COR-L47 (cell line): ENCODE measurements at regions not wholly inside any gene's neighbourhood (a gene's known extent, or its start where the extent isn't known, plus 50 kb on each side); places are given as distances from the start of the nearest gene placed in this dataset.
A peak's percentile ranks its signal among the peaks of the same experiment; 100 is the strongest.

Experiments used
- DNase-seq: peaks from one replicate; lab custom pipeline; 2025; lab: John Stamatoyannopoulos, UW

GRCh38 chr2:49487139-49487538 is 332.8 kb upstream of the FSHR start:
- DNase-seq, result no peak

- DNase-seq, result no peak
Measured at GRCh38 chr2:49480520-49480919, 326.2 kb upstream of the FSHR start.

GRCh38 chr2:49465157-49465831 is 311.0 kb upstream of the FSHR start:
- no peak for DNase-seq

- no peak for DNase-seq
Measured at GRCh38 chr2:49459314-49459993, 305.1 kb upstream of the FSHR start.

DNA sequence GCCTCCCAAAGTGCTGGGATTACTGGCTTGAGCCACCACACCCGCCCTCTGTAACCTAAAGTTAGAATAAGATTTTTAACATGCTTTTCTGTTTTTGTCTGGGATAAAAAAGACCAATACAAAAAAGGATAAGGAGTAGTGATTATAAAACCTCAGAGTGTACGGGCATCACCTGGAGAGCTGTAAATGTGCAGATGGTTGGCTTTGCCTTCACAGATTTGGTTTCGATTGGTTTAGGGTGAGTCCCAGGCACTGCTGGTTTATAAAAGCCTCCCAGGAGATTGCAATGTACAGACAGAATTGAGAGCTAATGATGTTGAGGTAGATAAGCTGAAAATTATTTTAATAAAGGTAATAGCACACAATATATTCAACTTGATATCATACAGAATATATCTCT is 289.7 kb upstream of the FSHR start:
- no peak for DNase-seq

GRCh38 chr2:49426996-49427395 is 272.7 kb upstream of the FSHR start:
- DNase-seq, result no peak

DNA sequence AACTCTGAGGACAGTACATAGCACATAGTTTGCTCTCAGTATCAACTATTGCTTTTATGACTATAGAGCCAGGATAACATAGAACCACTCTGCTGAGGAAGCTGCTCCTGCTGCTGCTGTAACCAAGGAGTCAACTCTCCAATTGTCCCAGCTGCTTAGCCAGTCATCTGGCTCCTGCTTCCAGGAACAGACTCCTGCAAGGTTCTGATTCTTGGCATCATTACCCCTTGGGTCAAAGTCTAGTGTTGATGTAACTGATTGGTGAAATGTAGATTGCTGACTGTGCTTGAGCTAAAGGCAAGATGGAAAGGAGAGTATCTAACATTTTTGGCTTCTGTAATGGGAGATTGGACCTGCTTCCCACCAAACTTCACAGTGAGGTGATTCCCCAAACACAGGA is 261.9 kb upstream of the FSHR start:
- no peak for DNase-seq

DNA sequence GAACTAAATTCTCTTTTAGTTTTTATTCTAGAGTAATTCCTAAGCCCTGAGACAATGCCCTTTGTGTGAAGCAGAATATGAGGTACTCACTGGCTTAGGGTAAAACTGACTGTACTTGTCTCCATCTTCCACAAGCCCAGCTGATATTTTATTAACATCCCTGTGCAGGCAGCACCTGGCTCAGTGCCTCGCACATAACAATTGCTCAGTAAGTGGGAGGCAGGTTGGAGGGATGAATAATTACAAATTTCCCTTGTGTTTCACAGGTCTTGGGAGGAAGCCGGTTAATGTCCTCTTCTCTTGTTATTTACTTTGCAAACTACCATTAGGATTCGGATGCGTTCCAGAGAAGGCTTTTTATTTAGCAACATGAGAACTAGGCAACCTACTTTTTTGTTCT is 249.8 kb upstream of the FSHR start:
- DNase-seq, result peak; percentile 68

- peak; percentile 29 for DNase-seq
Measured at GRCh38 chr2:49403637-49404036, 249.3 kb upstream of the FSHR start.

- DNase-seq, result no peak
Measured at GRCh38 chr2:49379406-49379805, 225.1 kb upstream of the FSHR start.

- no peak for DNase-seq
Measured at GRCh38 chr2:49371128-49371701, 216.9 kb upstream of the FSHR start.

GRCh38 chr2:49369650-49370049 is 215.3 kb upstream of the FSHR start:
- no peak for DNase-seq

- no peak for DNase-seq
Measured at GRCh38 chr2:49369101-49369500, 214.8 kb upstream of the FSHR start.

DNA sequence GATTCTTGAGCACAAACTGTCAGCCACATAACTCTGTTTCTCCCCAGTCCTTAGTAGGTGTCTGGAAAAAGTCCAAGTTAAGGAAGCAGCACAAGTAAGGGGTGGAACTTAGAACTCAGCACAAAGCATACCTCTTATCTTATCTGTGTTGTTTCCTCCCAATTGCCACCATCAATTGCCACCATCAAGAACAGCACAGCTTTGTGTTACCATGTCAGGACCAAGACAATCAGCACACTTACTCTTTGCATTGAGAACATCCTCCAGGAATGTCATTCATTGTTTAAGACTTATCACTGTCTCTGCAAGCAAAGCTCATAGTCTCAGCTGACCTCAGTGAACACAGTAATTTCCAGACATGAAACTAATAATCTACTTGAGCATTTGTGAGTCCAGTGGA is 212.7 kb upstream of the FSHR start:
- DNase-seq, result no peak

DNA sequence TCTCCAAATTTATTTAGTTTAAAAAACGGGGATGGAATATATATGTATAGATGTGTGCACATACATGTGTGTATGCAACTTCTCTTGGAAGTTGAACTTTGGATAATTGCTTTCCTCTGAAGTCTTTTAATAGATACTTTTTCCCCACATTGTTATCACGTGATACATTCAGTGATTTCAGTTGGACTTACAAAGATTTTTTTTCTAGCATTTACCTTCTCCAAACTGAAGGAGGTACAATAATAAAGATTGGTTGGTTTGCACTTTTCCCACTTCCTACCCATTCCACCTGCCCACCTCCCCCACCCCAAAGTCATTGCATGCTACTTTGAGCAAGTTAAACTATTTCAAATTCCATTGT is 206.1 kb upstream of the FSHR start:
- no peak for DNase-seq

DNA sequence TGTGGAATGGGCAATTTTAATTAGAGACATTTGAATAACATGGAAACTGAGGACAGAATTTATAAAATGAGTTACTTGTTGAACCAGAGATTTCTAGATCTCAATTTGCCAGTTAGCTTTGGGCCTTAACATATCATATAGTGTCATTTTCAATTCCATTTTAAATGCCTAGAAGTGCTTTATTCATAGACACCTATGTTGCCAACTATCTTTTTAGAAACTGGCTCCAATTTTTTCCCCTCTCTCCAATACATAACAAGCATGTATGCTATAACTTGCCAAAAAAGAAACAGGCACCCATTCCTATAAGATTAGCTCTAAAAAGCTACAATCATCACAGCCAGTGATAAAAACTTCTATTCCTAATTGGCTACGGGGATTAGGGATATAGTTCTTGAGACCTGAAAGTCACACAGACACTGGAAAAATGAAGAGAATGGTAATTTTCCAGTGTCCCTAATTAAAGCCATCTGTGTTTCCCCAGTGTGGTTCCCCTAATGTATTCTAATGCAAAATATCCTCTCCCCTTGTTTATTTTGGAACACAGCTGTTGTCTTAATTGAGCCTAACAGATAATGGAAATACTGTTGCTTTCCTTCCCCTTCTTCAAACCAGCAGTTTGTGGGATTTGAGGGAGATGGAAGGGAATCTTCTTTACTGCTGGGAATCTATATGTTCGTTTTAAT is 205.5 kb upstream of the FSHR start:
- DNase-seq, result peak; percentile 15

DNA sequence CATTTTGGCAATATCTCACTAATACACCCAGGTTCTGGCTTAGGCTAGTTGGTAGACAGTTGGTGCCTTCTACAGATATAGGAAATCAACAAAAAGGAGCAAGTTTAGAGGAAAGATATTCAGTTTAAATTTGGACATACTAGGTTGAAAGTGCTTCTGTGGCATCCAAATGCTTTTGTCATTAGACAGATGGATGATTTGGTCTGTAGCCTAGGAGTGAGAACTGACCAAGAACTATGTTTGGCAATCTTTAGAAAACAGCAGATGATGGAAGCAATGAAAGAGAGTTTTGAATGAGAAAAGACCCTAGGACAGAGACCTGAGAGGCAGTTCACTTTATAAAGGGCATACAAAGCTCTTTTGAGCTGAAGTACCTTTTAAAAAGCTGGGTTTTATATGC is 201.3 kb upstream of the FSHR start:
- no peak for DNase-seq

DNA sequence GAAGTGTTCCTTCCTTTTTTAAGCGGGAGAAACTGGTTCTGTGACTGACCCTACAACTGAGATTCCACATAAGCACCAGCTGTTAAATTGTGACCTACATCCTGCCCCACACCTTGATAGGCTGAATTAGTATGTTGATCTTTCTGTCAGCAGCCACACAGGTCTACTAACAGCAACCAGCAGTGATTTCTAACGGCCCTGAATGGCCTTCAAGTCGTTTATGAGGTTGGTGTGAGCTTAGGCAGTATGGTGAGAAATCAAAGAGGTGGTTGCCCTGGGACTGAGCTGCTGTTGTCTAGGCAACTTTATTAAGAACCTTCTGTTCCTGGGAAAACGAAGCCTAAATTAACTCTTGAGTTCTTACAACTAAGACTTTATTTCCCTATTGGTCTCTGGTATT is 197.2 kb upstream of the FSHR start:
- DNase-seq, result no peak

DNA sequence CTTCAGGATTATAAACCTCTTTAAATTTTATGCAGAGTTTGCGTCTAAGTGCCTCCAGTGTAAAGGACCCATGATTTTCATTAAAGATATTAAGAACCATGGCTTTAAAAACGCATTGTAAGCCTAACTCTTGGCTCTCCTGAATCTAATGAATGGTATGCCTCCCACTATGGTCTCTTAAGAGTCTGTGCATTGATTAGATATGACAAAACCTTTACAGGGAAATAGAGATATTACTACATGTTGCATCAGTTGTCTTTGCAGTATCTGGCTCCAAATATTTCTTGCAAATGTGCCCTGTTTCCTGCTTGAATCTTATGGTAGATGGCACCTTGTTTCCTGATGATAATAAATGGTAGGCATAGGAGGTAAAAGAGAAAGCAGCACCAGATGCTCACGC is 189.3 kb upstream of the FSHR start:
- no peak for DNase-seq

DNA sequence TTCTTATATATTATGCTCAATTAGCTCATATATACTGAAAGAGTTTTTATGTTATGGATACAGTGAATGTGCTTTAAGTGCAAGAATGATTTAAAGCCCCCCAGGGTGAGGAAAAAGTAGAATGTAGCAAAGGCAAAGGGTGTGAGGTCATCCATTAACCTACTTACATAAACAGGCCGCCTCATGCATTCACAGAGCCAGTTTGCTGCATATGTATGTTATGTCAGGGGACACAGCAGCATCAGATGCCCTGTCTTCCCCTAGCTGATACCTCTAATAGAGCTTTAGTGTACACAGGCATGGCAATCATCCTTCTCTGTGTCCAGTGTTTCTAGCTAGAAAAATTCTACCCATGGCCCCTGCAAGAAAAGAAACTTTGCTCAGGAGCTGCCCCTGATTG is 187.8 kb upstream of the FSHR start:
- DNase-seq, result no peak

GRCh38 chr2:49335546-49335945 is 181.2 kb upstream of the FSHR start:
- peak; percentile 28 for DNase-seq

DNA sequence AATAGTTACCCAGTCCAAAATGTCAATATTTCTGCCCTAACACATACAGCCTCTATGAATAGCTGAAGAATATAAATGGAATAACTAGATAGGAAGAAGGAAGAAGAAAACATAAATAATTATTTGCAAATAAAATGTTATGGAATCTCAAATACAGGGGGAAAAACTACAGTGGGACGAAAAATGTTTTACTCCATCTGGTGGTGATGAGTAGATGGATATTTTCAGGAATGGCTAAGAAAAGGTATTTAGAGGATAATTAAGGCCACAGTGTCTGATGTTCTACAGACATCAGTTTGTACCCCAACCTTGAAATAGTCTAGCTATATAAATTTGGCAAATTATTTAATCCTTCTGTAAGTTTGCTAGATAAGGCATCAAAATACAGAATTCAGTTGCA is 178.1 kb upstream of the FSHR start:
- no peak for DNase-seq

- DNase-seq, result no peak
Measured at GRCh38 chr2:49318531-49318930, 164.2 kb upstream of the FSHR start.
